ENCODE measurements at regions not wholly inside any gene's neighbourhood (a gene's known extent, or its start where the extent isn't known, plus 50 kb on each side); places are given as distances from the start of the nearest gene placed in this dataset.
"Not testable (repeated sequence)": the region's sequence is repeated elsewhere in the genome, so short reads cannot be mapped to it uniquely, and the experiment has no call there.

- H3K79me2 ChIP-seq (ENCODE audit: low read length) = no peaks in the 10 kb centered on the region
These were observed 191.6 kb downstream of the UBE2NL start for GRCh38 chrX:144075432-144075831.

GRCh38 chrX:144082237-144082636 lies 198.4 kb downstream of the UBE2NL start:
- not testable (repeated sequence) for H3K4me1 ChIP-seq (ENCODE audit: low read length); H3K27ac ChIP-seq (ENCODE audit: low read length); H3K9me3 ChIP-seq (replicated peaks; ENCODE audit: insufficient read depth, low read length); H3K9me2 ChIP-seq (replicated peaks; ENCODE audit: insufficient read depth, low read length); DNase-seq; H3K4me3 ChIP-seq (ENCODE audit: low read length); H3F3A ChIP-seq (ENCODE audit: insufficient read depth, low read length); H4K20me1 ChIP-seq (ENCODE audit: insufficient read depth, low read length); H3K79me2 ChIP-seq (ENCODE audit: low read length); H3K9ac ChIP-seq (ENCODE audit: low read length); H3K36me3 ChIP-seq (replicated peaks; ENCODE audit: insufficient read depth, low read length); H3K27me3 ChIP-seq (replicated peaks; ENCODE audit: insufficient read depth, low read length); H2AFZ ChIP-seq (ENCODE audit: low read length); H3K4me2 ChIP-seq (ENCODE audit: low read depth, low read length)

More at GRCh38 chrX:144075432-144075831, 191.6 kb downstream of the UBE2NL start:
- Histone ChIP-seq H2AFZ (ENCODE audit: low read length) (no peak overlapping the region), H3K27me3 (replicated peaks; ENCODE audit: insufficient read depth, low read length) (no peaks in the 10 kb centered on the region), H3K27ac (ENCODE audit: low read length) (no peak overlapping the region), H3K9me2 (replicated peaks; ENCODE audit: insufficient read depth, low read length) (no peaks in the 10 kb centered on the region), H4K20me1 (ENCODE audit: insufficient read depth, low read length) (no peaks in the 10 kb centered on the region), H3K4me2 (ENCODE audit: low read depth, low read length) (no peak overlapping the region), H3K4me3 (ENCODE audit: low read length) (no peak overlapping the region), H3F3A (ENCODE audit: insufficient read depth, low read length) (no peaks in the 10 kb centered on the region), H3K4me1 (ENCODE audit: low read length) (no peaks in the 10 kb centered on the region), H3K9ac (ENCODE audit: low read length) (no peak overlapping the region), H3K36me3 (replicated peaks; ENCODE audit: insufficient read depth, low read length) (no peaks in the 10 kb centered on the region), H3K9me3 (replicated peaks; ENCODE audit: insufficient read depth, low read length) (no peaks in the 10 kb centered on the region)
- DNase-seq = no peak
- no peak for TF ChIP-seq CTCF (IDR thresholded peaks at IDR 0.05; ENCODE audit: low read length)
- no peak for TF ChIP-seq EZH2 (optimal IDR thresholded peaks at IDR 0.05; ENCODE audit: low read depth, low read length)
- no peak for TF ChIP-seq EZH2phosphoT487 (IDR thresholded peaks at IDR 0.05; ENCODE audit: low read length)

- DNase-seq; H3K9me3 ChIP-seq (replicated peaks; ENCODE audit: insufficient read depth, low read length); H3K4me2 ChIP-seq (ENCODE audit: low read depth, low read length); H3K4me3 ChIP-seq (ENCODE audit: low read length); H3K79me2 ChIP-seq (ENCODE audit: low read length); H3K27ac ChIP-seq (ENCODE audit: low read length); H3K27me3 ChIP-seq (replicated peaks; ENCODE audit: insufficient read depth, low read length); H3K9me2 ChIP-seq (replicated peaks; ENCODE audit: insufficient read depth, low read length); H3K9ac ChIP-seq (ENCODE audit: low read length); H3K4me1 ChIP-seq (ENCODE audit: low read length); H3K36me3 ChIP-seq (replicated peaks; ENCODE audit: insufficient read depth, low read length); H3F3A ChIP-seq (ENCODE audit: insufficient read depth, low read length); H4K20me1 ChIP-seq (ENCODE audit: insufficient read depth, low read length); H2AFZ ChIP-seq (ENCODE audit: low read length): not testable (repeated sequence)
These were observed 205.8 kb downstream of the UBE2NL start for GRCh38 chrX:144089674-144090073.

GRCh38 chrX:144092116-144092515 lies 208.2 kb downstream of the UBE2NL start:
- not testable (repeated sequence) for H3K9me2 ChIP-seq (replicated peaks; ENCODE audit: insufficient read depth, low read length); DNase-seq; H3K4me3 ChIP-seq (ENCODE audit: low read length); H3K9ac ChIP-seq (ENCODE audit: low read length); H3K36me3 ChIP-seq (replicated peaks; ENCODE audit: insufficient read depth, low read length); H2AFZ ChIP-seq (ENCODE audit: low read length); H3K9me3 ChIP-seq (replicated peaks; ENCODE audit: insufficient read depth, low read length); H3K79me2 ChIP-seq (ENCODE audit: low read length); H3K27ac ChIP-seq (ENCODE audit: low read length); H3K27me3 ChIP-seq (replicated peaks; ENCODE audit: insufficient read depth, low read length); H3F3A ChIP-seq (ENCODE audit: insufficient read depth, low read length); H3K4me2 ChIP-seq (ENCODE audit: low read depth, low read length); H4K20me1 ChIP-seq (ENCODE audit: insufficient read depth, low read length); H3K4me1 ChIP-seq (ENCODE audit: low read length)

GRCh38 chrX:144119490-144119889 lies 235.6 kb downstream of the UBE2NL start:
- not testable (repeated sequence) for H3K9me2 ChIP-seq (replicated peaks; ENCODE audit: insufficient read depth, low read length); H3K4me2 ChIP-seq (ENCODE audit: low read depth, low read length); H3K36me3 ChIP-seq (replicated peaks; ENCODE audit: insufficient read depth, low read length); H3K27ac ChIP-seq (ENCODE audit: low read length); H3K9ac ChIP-seq (ENCODE audit: low read length); H3F3A ChIP-seq (ENCODE audit: insufficient read depth, low read length); H2AFZ ChIP-seq (ENCODE audit: low read length); H3K9me3 ChIP-seq (replicated peaks; ENCODE audit: insufficient read depth, low read length); H3K27me3 ChIP-seq (replicated peaks; ENCODE audit: insufficient read depth, low read length); DNase-seq; H3K79me2 ChIP-seq (ENCODE audit: low read length); H4K20me1 ChIP-seq (ENCODE audit: insufficient read depth, low read length); H3K4me1 ChIP-seq (ENCODE audit: low read length); H3K4me3 ChIP-seq (ENCODE audit: low read length)

- not testable (repeated sequence) for H2AFZ ChIP-seq (ENCODE audit: low read length); H3K9me3 ChIP-seq (replicated peaks; ENCODE audit: insufficient read depth, low read length); H3K79me2 ChIP-seq (ENCODE audit: low read length); H3K27me3 ChIP-seq (replicated peaks; ENCODE audit: insufficient read depth, low read length); H3F3A ChIP-seq (ENCODE audit: insufficient read depth, low read length); H4K20me1 ChIP-seq (ENCODE audit: insufficient read depth, low read length); H3K9me2 ChIP-seq (replicated peaks; ENCODE audit: insufficient read depth, low read length); H3K4me3 ChIP-seq (ENCODE audit: low read length); H3K36me3 ChIP-seq (replicated peaks; ENCODE audit: insufficient read depth, low read length); H3K4me2 ChIP-seq (ENCODE audit: low read depth, low read length); H3K9ac ChIP-seq (ENCODE audit: low read length); H3K27ac ChIP-seq (ENCODE audit: low read length); DNase-seq; H3K4me1 ChIP-seq (ENCODE audit: low read length)
These were observed 237.7 kb downstream of the UBE2NL start for GRCh38 chrX:144121566-144121965.

- H3K9me2 ChIP-seq (replicated peaks; ENCODE audit: insufficient read depth, low read length); H3K9ac ChIP-seq (ENCODE audit: low read length); H4K20me1 ChIP-seq (ENCODE audit: insufficient read depth, low read length); H3K9me3 ChIP-seq (replicated peaks; ENCODE audit: insufficient read depth, low read length); H3K4me1 ChIP-seq (ENCODE audit: low read length); H2AFZ ChIP-seq (ENCODE audit: low read length); H3K4me2 ChIP-seq (ENCODE audit: low read depth, low read length); H3K4me3 ChIP-seq (ENCODE audit: low read length); H3F3A ChIP-seq (ENCODE audit: insufficient read depth, low read length); H3K36me3 ChIP-seq (replicated peaks; ENCODE audit: insufficient read depth, low read length); H3K27ac ChIP-seq (ENCODE audit: low read length); H3K27me3 ChIP-seq (replicated peaks; ENCODE audit: insufficient read depth, low read length); H3K79me2 ChIP-seq (ENCODE audit: low read length); DNase-seq: not testable (repeated sequence)
These were observed 243.8 kb downstream of the UBE2NL start for GRCh38 chrX:144127570-144128169.
